ENCODE measurements at regions not wholly inside any gene's neighbourhood (a gene's known extent, or its start where the extent isn't known, plus 50 kb on each side); places are given as distances from the start of the nearest gene placed in this dataset.

- no peak for DNase-seq (ENCODE audit: low read depth in 2 of 2)
Observed at GRCh38 chr7:46880508-46881196, 701.3 kb downstream of the TNS3 start.

DNA sequence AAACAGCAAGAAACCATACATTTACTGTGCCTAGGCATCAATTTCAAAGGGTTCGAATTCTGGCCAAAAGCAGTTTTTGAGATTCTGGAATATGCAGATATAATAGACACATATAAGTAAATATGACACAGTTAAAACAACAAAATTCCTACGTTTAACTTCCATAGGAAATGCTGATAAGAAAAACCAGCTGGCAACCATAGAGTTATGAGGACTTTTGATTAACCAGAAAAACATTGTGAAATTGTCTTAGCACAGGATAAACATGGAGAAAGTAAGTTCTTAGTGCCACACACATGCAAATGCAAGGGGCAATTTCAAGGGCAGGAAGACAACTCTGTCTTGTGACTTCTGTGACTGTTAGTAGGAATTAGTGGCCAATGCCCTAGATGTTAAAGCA lies 702.1 kb downstream of the TNS3 start:
- DNase-seq (ENCODE audit: low read depth in 2 of 2): peak in 1 of 2 donors; percentile 39

DNA sequence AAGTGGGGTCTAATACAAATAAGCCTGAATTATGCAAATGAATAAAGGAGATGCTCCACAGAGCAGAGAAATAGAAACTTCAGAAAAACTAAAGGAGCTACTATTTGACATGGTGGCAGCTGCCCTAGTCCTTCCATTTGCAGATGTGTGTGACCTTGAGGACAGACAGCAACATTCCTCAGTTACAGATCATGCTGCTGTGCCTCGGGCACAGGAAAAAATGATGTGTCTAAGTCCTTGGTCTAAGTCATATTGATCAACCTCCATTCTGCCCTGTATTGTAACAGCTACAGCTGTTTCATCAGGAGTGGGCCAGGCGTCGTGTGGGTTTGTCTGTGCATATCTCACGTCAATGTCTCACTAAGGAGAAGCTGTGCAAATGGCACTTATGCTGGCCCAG lies 710.4 kb downstream of the TNS3 start:
- no peak for DNase-seq (ENCODE audit: low read depth in 2 of 2)

DNA sequence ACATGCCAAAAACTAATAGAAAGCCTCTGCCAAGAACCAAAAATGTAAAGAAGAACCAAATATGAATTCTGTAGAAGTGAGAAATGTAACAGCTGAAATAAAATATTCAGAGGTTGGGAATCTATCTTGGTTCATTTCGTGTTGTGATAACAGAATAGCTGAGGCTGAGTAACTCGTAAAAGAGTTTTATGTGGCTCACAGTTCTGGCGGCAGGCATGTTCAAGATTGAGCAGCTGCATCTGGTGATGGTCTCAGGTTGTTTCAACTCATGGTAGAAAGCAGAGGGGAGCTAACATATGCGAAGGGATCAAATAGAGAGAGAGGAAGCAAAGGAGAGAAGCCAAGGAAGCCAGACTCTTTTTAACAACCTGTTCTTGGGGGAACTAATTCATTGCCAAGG lies 717.2 kb downstream of the TNS3 start:
- no peak for DNase-seq (ENCODE audit: low read depth in 2 of 2)

- DNase-seq (ENCODE audit: low read depth in 2 of 2): peak; percentile 27 to 91
Observed at GRCh38 chr7:46859963-46860475, 721.9 kb downstream of the TNS3 start.

DNA sequence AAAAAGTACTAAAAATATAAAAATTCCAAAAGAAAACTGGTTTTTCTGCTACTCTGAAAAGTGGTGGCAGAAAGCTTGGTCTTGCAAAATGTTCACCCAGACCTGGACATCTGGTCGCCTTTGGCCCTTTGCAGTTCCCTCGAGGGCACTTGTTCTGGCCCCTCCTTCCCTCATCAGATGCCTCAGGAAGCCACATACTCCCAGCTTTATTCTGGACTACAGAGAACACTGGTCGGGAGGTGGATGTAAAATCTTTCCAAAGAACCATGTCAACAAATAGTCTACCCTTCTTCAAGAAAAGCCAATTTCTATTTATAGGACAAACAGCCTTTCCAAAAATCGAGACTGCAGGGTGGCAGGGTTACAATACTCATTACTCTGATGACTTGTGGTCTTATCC lies 726.1 kb downstream of the TNS3 start:
- DNase-seq (ENCODE audit: low read depth in 2 of 2): no peak

DNA sequence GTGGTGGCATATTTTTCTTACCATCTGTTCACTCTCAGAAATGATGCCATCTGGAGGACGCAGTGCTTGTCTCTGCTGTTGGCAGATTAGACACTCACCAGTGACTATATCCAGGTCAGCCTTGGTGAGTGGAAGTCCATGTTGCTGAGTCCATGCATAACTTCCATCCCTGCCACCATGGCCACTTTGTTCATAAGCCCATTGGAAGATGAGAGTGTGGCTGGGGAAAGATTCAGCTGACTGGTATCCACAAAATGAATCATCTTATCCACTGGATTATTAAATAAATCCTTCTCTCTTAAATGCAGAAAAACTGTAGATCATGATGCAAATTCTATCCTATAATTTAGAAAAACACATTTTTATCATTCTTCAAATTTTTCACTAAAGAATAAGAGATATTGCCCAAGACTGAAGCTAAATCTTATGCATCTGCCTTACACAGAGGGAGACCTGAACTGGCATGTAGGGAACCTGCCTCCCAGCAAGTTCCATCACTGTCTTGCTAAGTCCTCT lies 726.9 kb downstream of the TNS3 start:
- DNase-seq (ENCODE audit: low read depth in 2 of 2): no peak

GRCh38 chr7:46853451-46853850 lies 728.5 kb downstream of the TNS3 start:
- no peak for DNase-seq (ENCODE audit: low read depth in 2 of 2)

- no peak for DNase-seq (ENCODE audit: low read depth in 2 of 2)
Observed at GRCh38 chr7:46852795-46853194, 729.1 kb downstream of the TNS3 start.

GRCh38 chr7:46850563-46851330 lies 731.2 kb downstream of the TNS3 start:
- no peak for DNase-seq (ENCODE audit: low read depth in 2 of 2)

DNA sequence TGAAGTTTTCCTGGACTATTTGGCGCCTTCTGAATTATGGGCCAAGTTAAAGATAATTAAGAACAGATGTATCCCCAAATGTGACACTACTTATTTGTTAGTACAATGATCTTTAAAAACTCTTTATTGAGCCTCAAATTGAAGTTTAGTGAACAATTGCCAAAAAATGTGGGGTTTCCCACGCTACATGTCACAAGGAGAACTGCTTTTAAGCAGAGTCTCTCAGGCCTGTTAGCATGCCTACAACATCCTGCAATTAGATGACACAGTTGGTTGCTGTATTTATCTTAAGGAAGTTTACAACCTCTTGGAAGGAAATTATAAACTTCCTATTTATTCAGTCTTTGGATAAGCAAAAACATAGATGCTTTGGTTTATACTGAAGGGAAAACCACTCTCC lies 733.0 kb downstream of the TNS3 start:
- no peak for DNase-seq (ENCODE audit: low read depth in 2 of 2)

DNA sequence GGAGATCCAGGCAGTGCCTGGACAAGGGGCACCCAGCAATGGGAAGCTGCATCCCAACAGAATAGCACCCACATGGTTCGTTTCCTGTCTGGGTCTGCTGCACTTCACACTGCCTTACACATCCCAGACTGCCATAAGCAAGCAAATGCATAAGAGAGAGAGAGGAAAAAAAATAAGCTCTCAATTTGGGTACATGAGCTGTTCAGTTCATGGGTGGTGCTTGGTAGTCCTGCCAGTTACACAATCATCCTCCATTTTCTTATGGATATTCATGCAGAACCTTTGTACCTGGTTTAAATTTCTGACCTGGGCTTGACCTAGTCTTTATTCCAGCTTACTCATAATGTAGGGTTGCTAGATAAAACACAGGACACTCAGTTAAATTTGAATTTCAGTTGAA lies 733.6 kb downstream of the TNS3 start:
- DNase-seq (ENCODE audit: low read depth in 2 of 2): no peak

GRCh38 chr7:46847126-46847525 lies 734.8 kb downstream of the TNS3 start:
- no peak for DNase-seq (ENCODE audit: low read depth in 2 of 2)

- DNase-seq (ENCODE audit: low read depth in 2 of 2): no peak
Observed at GRCh38 chr7:46844486-46844885, 737.4 kb downstream of the TNS3 start.

GRCh38 chr7:46841248-46841647 lies 740.7 kb downstream of the TNS3 start:
- no peak for DNase-seq (ENCODE audit: low read depth in 2 of 2)

GRCh38 chr7:46839651-46840050 lies 742.3 kb downstream of the TNS3 start:
- DNase-seq (ENCODE audit: low read depth in 2 of 2): peak in 1 of 2 donors; percentile 6

- no peak for DNase-seq (ENCODE audit: low read depth in 2 of 2)
Observed at GRCh38 chr7:46838463-46838862, 743.4 kb downstream of the TNS3 start.

DNA sequence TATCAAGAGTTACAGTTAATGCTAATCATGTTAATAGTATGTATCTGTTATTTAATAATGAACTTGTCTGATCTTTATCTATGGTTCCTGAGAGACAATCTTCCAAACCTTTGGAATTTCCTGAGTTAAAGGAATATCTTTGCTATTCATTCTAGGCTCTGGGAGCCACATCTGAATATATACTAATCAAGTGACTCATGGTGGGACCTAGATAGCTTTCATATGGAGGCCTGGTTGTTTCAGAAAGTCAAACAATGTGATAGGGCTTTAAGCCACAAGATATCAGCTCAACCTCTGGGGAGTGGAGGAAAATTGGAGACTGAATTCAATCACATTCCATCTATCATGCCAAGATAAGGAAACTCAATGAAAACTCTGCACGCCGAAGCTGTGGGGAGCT lies 746.4 kb downstream of the TNS3 start:
- no peak for DNase-seq (ENCODE audit: low read depth in 2 of 2)

DNA sequence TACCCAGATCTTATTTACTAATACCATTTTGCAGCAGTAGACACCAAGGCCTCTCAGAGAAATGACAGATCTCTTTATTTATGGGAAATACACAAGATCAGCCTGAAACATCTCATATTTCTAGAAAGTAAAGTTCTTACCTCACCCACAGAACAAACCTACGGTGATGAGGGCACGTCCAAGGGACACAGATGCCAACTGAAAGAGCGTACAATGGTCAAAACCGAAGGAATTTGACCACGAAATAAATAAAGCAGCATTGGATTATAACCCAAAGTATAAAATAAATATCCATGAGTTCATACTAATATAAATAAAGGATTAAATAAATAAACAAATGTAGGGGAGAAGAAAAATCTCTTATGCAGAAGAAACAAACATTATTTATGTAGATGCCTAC lies 747.0 kb downstream of the TNS3 start:
- no peak for DNase-seq (ENCODE audit: low read depth in 2 of 2)

DNA sequence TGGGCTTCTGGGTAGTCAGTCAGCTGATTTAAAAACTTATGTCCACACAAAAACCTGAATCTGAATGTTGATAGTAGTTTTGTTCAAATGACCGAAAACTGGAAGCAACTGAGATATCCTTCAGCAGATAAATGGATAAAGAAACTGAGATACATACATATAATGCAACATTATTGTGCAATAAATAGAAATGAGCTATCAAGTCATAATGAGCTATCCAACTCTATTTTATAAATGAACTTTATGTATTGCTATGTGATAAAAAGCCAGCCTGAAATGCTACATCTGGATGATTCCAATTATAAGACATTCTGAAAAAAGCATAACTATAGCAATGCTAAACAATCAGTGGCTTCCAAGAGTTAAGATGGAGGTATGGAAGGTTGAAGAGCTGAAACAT lies 748.7 kb downstream of the TNS3 start:
- DNase-seq (ENCODE audit: low read depth in 2 of 2): no peak

DNA sequence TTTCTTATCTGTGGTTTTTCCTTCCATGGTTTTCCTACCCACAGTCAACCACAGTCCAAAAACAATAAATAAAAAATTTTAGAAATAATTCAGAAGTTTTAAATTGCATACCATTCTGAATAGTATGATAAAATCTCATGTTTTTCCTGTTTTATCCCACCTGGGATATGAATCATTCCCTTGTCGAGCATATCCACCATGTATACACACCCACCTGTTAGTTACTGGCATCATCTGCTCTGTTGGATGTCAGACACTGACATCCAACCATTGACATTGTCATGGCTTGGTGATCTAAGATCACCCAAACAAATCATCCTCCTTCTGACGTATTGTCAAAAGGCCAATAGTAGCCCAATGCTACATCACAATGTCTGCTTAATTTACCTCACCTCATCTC lies 749.8 kb downstream of the TNS3 start:
- DNase-seq (ENCODE audit: low read depth in 2 of 2): no peak

DNA sequence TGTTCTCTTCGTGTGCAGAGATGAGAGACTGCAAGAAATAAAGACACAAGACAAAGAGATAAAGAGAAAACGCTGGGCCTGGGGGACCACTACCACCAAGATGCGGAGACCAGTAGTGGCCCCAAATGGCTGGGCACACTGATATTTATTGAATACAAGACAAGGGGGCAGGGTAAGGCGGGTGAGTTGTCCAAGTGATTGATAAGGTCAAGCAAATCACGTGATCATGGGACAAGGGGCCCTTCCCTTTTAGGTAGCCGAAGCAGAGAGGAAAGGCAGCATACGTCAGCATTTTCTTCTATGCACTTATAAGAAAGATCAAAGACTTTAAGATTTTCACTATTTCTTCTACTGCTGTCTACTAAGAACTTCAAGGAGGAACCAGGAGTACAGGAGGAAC lies 762.1 kb downstream of the TNS3 start:
- DNase-seq (ENCODE audit: low read depth in 2 of 2): no peak

Data from lung microvascular endothelial cell (primary cell).